ENCODE measurements at regions not wholly inside any gene's neighbourhood (a gene's known extent, or its start where the extent isn't known, plus 50 kb on each side); places are given as distances from the start of the nearest gene placed in this dataset.

- ATAC-seq (no peak), DNase-seq (no peak)
- Histone ChIP-seq H3K9me3 (ENCODE audit: low read length) (no peaks in the 10 kb centered on the region), H3F3A (ENCODE audit: low read length, unreplicated experiment) (peaks cover 6% of the 10 kb centered on the region), H3K9ac (ENCODE audit: low read length) (no peak overlapping the region), H3K4me1 (ENCODE audit: insufficient read depth, low read length) (peaks cover 66% of the 10 kb centered on the region), H3K27ac (ENCODE audit: low read length) (peak overlapping the region; percentile 95), H3K79me2 (ENCODE audit: low read length) (no peaks in the 10 kb centered on the region), H2AFZ (ENCODE audit: low read length) (no peak overlapping the region), H3K27me3 (ENCODE audit: low read length) (no peaks in the 10 kb centered on the region), H3K9me2 (replicated peaks; ENCODE audit: low read length) (no peaks in the 10 kb centered on the region), H3K4me2 (ENCODE audit: low read length) (0 out of 2 replicates have a peak overlapping the region, but pooled peaks have one; percentile 47), H3K36me3 (ENCODE audit: low read depth, low read length) (no peaks in the 10 kb centered on the region), H3K4me3 (ENCODE audit: low read length) (no peak overlapping the region), H4K20me1 (ENCODE audit: low read length) (no peaks in the 10 kb centered on the region)
- ChIA-PET CTCF (no interaction called here), POLR2A (ENCODE audit: unreplicated experiment) (no interaction called here)
- no TSS peak for BruUV-seq (replicated peaks)
- no peak for TF ChIP-seq CTCF (conservative IDR thresholded peaks at IDR 0.05; ENCODE audit: low read depth, low read length)
- no peak for TF ChIP-seq EZH2 (IDR thresholded peaks at IDR 0.05; ENCODE audit: low read length, unreplicated experiment)
- no peak for TF ChIP-seq EZH2phosphoT487 (IDR thresholded peaks at IDR 0.05; ENCODE audit: borderline replicate concordance, low read length)
- intact Hi-C loops (cut with micrococcal nuclease) = no loop called here
Observed at GRCh38 chr4:11701966-11702725, 273.5 kb upstream of the HS3ST1 start.

GRCh38 chr4:11700751-11701226 lies 272.1 kb upstream of the HS3ST1 start:
- no TSS peak for BruUV-seq (replicated peaks)
- CTCF ChIA-PET = no interaction called here
- Histone ChIP-seq H3K4me3 (ENCODE audit: low read length) (no peak overlapping the region), H3K9ac (ENCODE audit: low read length) (peak overlapping the region; percentile 76), H3K27ac (ENCODE audit: low read length) (peak overlapping the region; percentile 95), H3K9me3 (ENCODE audit: low read length) (no peaks in the 10 kb centered on the region), H2AFZ (ENCODE audit: low read length) (0 out of 2 replicates have a peak overlapping the region, but pooled peaks have one; percentile 10), H4K20me1 (ENCODE audit: low read length) (no peaks in the 10 kb centered on the region), H3K36me3 (ENCODE audit: low read depth, low read length) (no peaks in the 10 kb centered on the region), H3F3A (ENCODE audit: low read length, unreplicated experiment) (peaks cover 6% of the 10 kb centered on the region), H3K79me2 (ENCODE audit: low read length) (no peaks in the 10 kb centered on the region), H3K4me1 (ENCODE audit: insufficient read depth, low read length) (peaks cover 66% of the 10 kb centered on the region), H3K9me2 (replicated peaks; ENCODE audit: low read length) (no peaks in the 10 kb centered on the region), H3K27me3 (ENCODE audit: low read length) (no peaks in the 10 kb centered on the region), H3K4me2 (ENCODE audit: low read length) (peak overlapping the region; percentile 75)
- DNase-seq = peak; percentile 86
- ATAC-seq = peak; percentile 16
- POLR2A ChIA-PET (ENCODE audit: unreplicated experiment) = no interaction called here
- TF ChIP-seq EZH2 (IDR thresholded peaks at IDR 0.05; ENCODE audit: low read length, unreplicated experiment) (no peak), EZH2phosphoT487 (IDR thresholded peaks at IDR 0.05; ENCODE audit: borderline replicate concordance, low read length) (no peak), CTCF (conservative IDR thresholded peaks at IDR 0.05; ENCODE audit: low read depth, low read length) (no peak)
- intact Hi-C loops (cut with micrococcal nuclease) = no loop called here

Measured in PC-3 (cell line).